H9 (cell line): ENCODE measurements at regions not wholly inside any gene's neighbourhood (a gene's known extent, or its start where the extent isn't known, plus 50 kb on each side); places are given as distances from the start of the nearest gene placed in this dataset.

Source experiments
- DNase-seq: peaks from one replicate; pipeline ENCODE4 v3.0.0-alpha.2; 2017
- H2AFZ ChIP-seq: one replicate; pipeline ENCODE4 v1.6.1; 2013; ENCODE audit warnings: mild to moderate bottlenecking, low read length, control low read depth, moderate library complexity
- H2AK5ac ChIP-seq: 2 replicates; pipeline ENCODE4 v1.6.1; 2013; ENCODE audit warnings: low read length, control low read depth, mixed read lengths; ENCODE audit not compliant: insufficient read length
- H2BK120ac ChIP-seq: one replicate; pipeline ENCODE4 v1.6.1; 2013; ENCODE audit warnings: low read depth, mild to moderate bottlenecking, low read length, control low read depth, inconsistent platforms; ENCODE audit not compliant: poor library complexity, severe bottlenecking
- H2BK12ac ChIP-seq: 2 replicates; pipeline ENCODE4 v1.6.1; 2013; ENCODE audit warnings: low read length, control low read depth, mixed read lengths, low read depth; ENCODE audit not compliant: insufficient read length
- H2BK15ac ChIP-seq: 2 replicates; pipeline ENCODE4 v1.6.1; 2013; ENCODE audit warnings: low read depth, low read length, control low read depth
- H2BK20ac ChIP-seq: one replicate; pipeline ENCODE4 v1.6.1; 2013; ENCODE audit warnings: low read depth, mild to moderate bottlenecking, low read length, control low read depth, inconsistent platforms; ENCODE audit not compliant: poor library complexity, severe bottlenecking
- H2BK5ac ChIP-seq: 2 replicates; pipeline ENCODE4 v1.6.1; 2013; ENCODE audit warnings: low read length, control low read depth, mixed read lengths; ENCODE audit not compliant: insufficient read length
- H3K14ac ChIP-seq: 2 replicates; pipeline ENCODE4 v1.6.1; 2013; ENCODE audit warnings: low read length, control low read depth; ENCODE audit not compliant: insufficient read depth
- H3K18ac ChIP-seq: 2 replicates; pipeline ENCODE4 v1.6.1; 2013; ENCODE audit warnings: low read depth, mild to moderate bottlenecking, mixed read lengths, low read length, control low read depth; ENCODE audit not compliant: insufficient read length
- H3K23ac ChIP-seq: 2 replicates; pipeline ENCODE4 v1.6.1; 2013; ENCODE audit warnings: low read length, control low read depth, mixed read lengths, low read depth; ENCODE audit not compliant: insufficient read length
- H3K23me2 ChIP-seq: 2 replicates; pipeline ENCODE4 v1.6.1; 2013; ENCODE audit warnings: low read depth, mild to moderate bottlenecking, mixed read lengths, low read length, control low read depth; ENCODE audit not compliant: insufficient read length, poor library complexity, severe bottlenecking
- H3K27ac ChIP-seq: 2 replicates; pipeline ENCODE4 v1.5.1; 2013; ENCODE audit warnings: low read length, control low read depth, mixed read lengths, low read depth; ENCODE audit not compliant: insufficient read length
- H3K27me3 ChIP-seq: 2 replicates; pipeline ENCODE4 v1.6.1; 2013; ENCODE audit warnings: low read length, control low read depth, inconsistent platforms; ENCODE audit not compliant: insufficient read depth
- H3K4ac ChIP-seq: 2 replicates; pipeline ENCODE4 v1.6.1; 2013; ENCODE audit warnings: low read depth, mild to moderate bottlenecking, control low read depth, inconsistent platforms, low read length, moderate library complexity
- H3K4me1 ChIP-seq: 2 replicates; pipeline ENCODE4 v1.6.1; 2013; ENCODE audit warnings: low read length, control low read depth, inconsistent platforms; ENCODE audit not compliant: insufficient read depth
- H3K4me2 ChIP-seq: 2 replicates; pipeline ENCODE4 v1.6.1; 2013; ENCODE audit warnings: low read length, control low read depth, mixed read lengths; ENCODE audit not compliant: insufficient read length, insufficient read depth
- H3K56ac ChIP-seq: 2 replicates; pipeline ENCODE4 v1.6.1; 2013; ENCODE audit warnings: low read depth, mild to moderate bottlenecking, mixed read lengths, low read length, control low read depth; ENCODE audit not compliant: insufficient read length
- H3K79me1 ChIP-seq: 2 replicates; pipeline ENCODE4 v1.6.1; 2013; ENCODE audit warnings: low read depth, mild to moderate bottlenecking, moderate library complexity, low read length, control low read depth, inconsistent platforms; ENCODE audit not compliant: insufficient read depth, poor library complexity, severe bottlenecking
- H3K79me2 ChIP-seq: 2 replicates; pipeline ENCODE4 v1.6.1; 2013; ENCODE audit warnings: low read length, control low read depth, inconsistent platforms; ENCODE audit not compliant: insufficient read depth
- H3K9ac ChIP-seq: 2 replicates; pipeline ENCODE4 v1.6.1; 2013; ENCODE audit warnings: low read length, control low read depth, mixed read lengths; ENCODE audit not compliant: insufficient read length; ENCODE audit errors: extremely low read depth
- H3K9me3 ChIP-seq: one replicate; pipeline ENCODE4 v1.6.1; 2013; ENCODE audit warnings: low read depth, low read length, inconsistent platforms; ENCODE audit not compliant: control insufficient read depth
- H3T11ph ChIP-seq: one replicate; pipeline ENCODE4 v1.6.1; 2013; ENCODE audit warnings: mild to moderate bottlenecking, low read length, control low read depth, inconsistent platforms
- H4K20me1 ChIP-seq: one replicate; pipeline ENCODE4 v1.6.1; 2013; ENCODE audit not compliant: control insufficient read depth, insufficient read length, insufficient read depth
- H4K5ac ChIP-seq: 2 replicates; pipeline ENCODE4 v1.6.1; 2013; ENCODE audit warnings: low read depth, mild to moderate bottlenecking, mixed read lengths, low read length, control low read depth; ENCODE audit not compliant: insufficient read length
- H4K8ac ChIP-seq: replicated peaks from 2 replicates; pipeline ENCODE4 v1.6.1; 2013; ENCODE audit warnings: low read length, control low read depth, mixed read lengths, low read depth; ENCODE audit not compliant: insufficient read length
- H4K91ac ChIP-seq: 2 replicates; pipeline ENCODE4 v1.6.1; 2013; ENCODE audit warnings: low read depth, mild to moderate bottlenecking, moderate library complexity, mixed read lengths, low read length, control low read depth; ENCODE audit not compliant: insufficient read length
- H3K27ac Mint-ChIP-seq, 3 experiments: 2 replicates in 2 of 3; 3 replicates in 1 of 3; pipeline ENCODE4 v1.8.0; 2020 to 2021; ENCODE audit warnings: mixed read lengths in 3 of 3, mild to moderate bottlenecking in 1 of 3, moderate library complexity in 1 of 3
- H3K27me3 Mint-ChIP-seq: 2 replicates; pipeline ENCODE4 v1.8.0; 2021; ENCODE audit warnings: low read depth, mild to moderate bottlenecking, moderate library complexity, mixed read lengths
- H3K36me3 Mint-ChIP-seq, 3 experiments: 2 replicates in 2 of 3; 3 replicates in 1 of 3; pipeline ENCODE4 v1.8.0; 2020 to 2021; ENCODE audit warnings: low read depth in 3 of 3, mixed read lengths in 3 of 3; ENCODE audit not compliant: insufficient read depth in 1 of 3
- H3K4me1 Mint-ChIP-seq, 2 experiments: 2 replicates each; pipeline ENCODE4 v1.8.0; 2020; ENCODE audit warnings: mixed read lengths in 2 of 2
- H3K4me3 Mint-ChIP-seq, 2 experiments: 2 replicates in 1 of 2; 3 replicates in 1 of 2; pipeline ENCODE4 v1.8.0; 2020 to 2021; ENCODE audit warnings: mild to moderate bottlenecking in 2 of 2, mixed read lengths in 2 of 2, moderate library complexity in 1 of 2
- H3K9me3 Mint-ChIP-seq, 2 experiments: 2 replicates in 1 of 2; 3 replicates in 1 of 2; pipeline ENCODE4 v1.8.0; 2020; ENCODE audit warnings: mild to moderate bottlenecking in 2 of 2, mixed read lengths in 2 of 2, moderate library complexity in 1 of 2
- CTCF ChIP-seq: fragments of 200-600 bp; sonication (generic); conservative IDR thresholded peaks from 3 replicates; pipeline ENCODE4 v1.8.0; 2021; ENCODE audit warnings: antibody characterized with exemption, mild to moderate bottlenecking
- WGBS: extraction: QIAGEN DNeasy Blood & Tissue Kit; methylation state at CpG from one replicate; pipeline ENCODE4 v1.1.7; 2013; ENCODE audit warnings: missing lambda C conversion rate, low lambda C conversion rate, mixed read lengths; ENCODE audit not compliant: insufficient read length; ENCODE audit errors: extremely low coverage; 5-methylcytosine and 5-hydroxymethylcytosine counted together

GRCh38 chr4:159979351-159979750, 876.5 kb downstream of the RAPGEF2 start:
- Histone ChIP-seq H3K27ac (no peak overlapping the region), H4K8ac (no peak overlapping the region), H3K4me2 (no peak overlapping the region), H2BK15ac (no peak overlapping the region), H3K23ac (no peak overlapping the region), H3T11ph (no peak overlapping the region), H3K56ac (no peak overlapping the region), H2AK5ac (no peak overlapping the region), H2BK5ac (no peak overlapping the region), H4K5ac (no peak overlapping the region), H3K14ac (no peak overlapping the region), H3K4me1 (peaks cover 3% of the 10 kb centered on the region), H3K79me2 (no peaks in the 10 kb centered on the region), H3K9ac (no peak overlapping the region), H3K9me3 (no peaks in the 10 kb centered on the region), H2BK20ac (no peak overlapping the region), H3K4ac (no peak overlapping the region), H2AFZ (no peak overlapping the region), H3K23me2 (no peaks in the 10 kb centered on the region), H3K27me3 (no peaks in the 10 kb centered on the region), H2BK12ac (no peak overlapping the region), H3K79me1 (no peaks in the 10 kb centered on the region), H3K18ac (no peak overlapping the region), H4K20me1 (no peaks in the 10 kb centered on the region), H2BK120ac (no peak overlapping the region), H4K91ac (no peak overlapping the region)
- no peaks in the 10 kb centered on the region for H3K27me3 Mint-ChIP-seq
- WGBS, result no CpG with 5 or more reads among the region's 1 CpG
- H3K27ac Mint-ChIP-seq, result no peak overlapping the region
- no peak for DNase-seq
- peaks cover 4 to 10% of the 10 kb centered on the region in 2 experiments; a peak in 4 of 5 replicates for H3K9me3 Mint-ChIP-seq
- H3K4me1 Mint-ChIP-seq, result peaks cover 45 to 56% of the 10 kb centered on the region in 2 experiments
- H3K4me3 Mint-ChIP-seq, result no peak overlapping the region
- no peak for TF ChIP-seq CTCF
- H3K36me3 Mint-ChIP-seq, result peaks cover 6 to 11% (median 7%) of the 10 kb centered on the region in 3 experiments; a peak in 6 of 7 replicates
